ENCODE measurements at regions not wholly inside any gene's neighbourhood (a gene's known extent, or its start where the extent isn't known, plus 50 kb on each side); places are given as distances from the start of the nearest gene placed in this dataset.

- Histone ChIP-seq H3K79me2 (ENCODE audit: control insufficient read depth in 1 of 2, insufficient read depth in 2 of 2, low read length in 2 of 2) (no peaks in the 10 kb centered on the region), H3K23ac (ENCODE audit: insufficient read length) (no peak overlapping the region), H2BK12ac (ENCODE audit: low read depth, low read length) (no peak overlapping the region), H2BK15ac (ENCODE audit: low read length) (no peak overlapping the region), H3K4me3 (ENCODE audit: extremely low read depth in 1 of 4, insufficient read depth in 2 of 4, low read depth in 3 of 4, low read length in 4 of 4) (no peak overlapping the region), H4K5ac (ENCODE audit: insufficient read length, low read depth, low read length) (no peak overlapping the region), H4K8ac (ENCODE audit: extremely low read depth, insufficient read depth, low read length) (no peak overlapping the region), H3K9me3 (ENCODE audit: insufficient read depth in 2 of 2, low read depth in 1 of 2, low read length in 1 of 2) (no peaks in the 10 kb centered on the region), H2AFZ (ENCODE audit: low read length) (no peak overlapping the region), H3K23me2 (ENCODE audit: low read depth, low read length) (no peaks in the 10 kb centered on the region), H3K27ac (ENCODE audit: low read depth, low read length) (no peak overlapping the region), H3K27me3 (replicated peaks in 1 of 4; ENCODE audit: control insufficient read depth in 3 of 4, extremely low read depth in 1 of 4, insufficient read depth in 3 of 4, low read length in 3 of 4) (peaks cover 0 to 3% (median 0%) of the 10 kb centered on the region in 4 experiments; a peak in 1 of 7 replicates), H2AK5ac (ENCODE audit: low read depth, low read length) (no peak overlapping the region), H3K14ac (ENCODE audit: insufficient read length) (no peak overlapping the region), H3K79me1 (ENCODE audit: low read depth, low read length) (no peaks in the 10 kb centered on the region), H3K4me1 (replicated peaks in 1 of 4; ENCODE audit: control insufficient read depth in 3 of 4, insufficient read depth in 4 of 4, low read length in 3 of 4) (peaks cover 0 to 6% (median 2%) of the 10 kb centered on the region in 4 experiments; a peak in 3 of 7 replicates), H3K9ac (replicated peaks in 1 of 4; ENCODE audit: extremely low read depth in 1 of 4, low read depth in 3 of 4, low read length in 3 of 4) (no peak overlapping the region), H3K36me3 (ENCODE audit: control insufficient read depth in 2 of 4, insufficient read depth in 4 of 4, low read length in 3 of 4) (no peaks in the 10 kb centered on the region), H3K4ac (replicated peaks; ENCODE audit: insufficient read length, low read depth, low read length) (no peak overlapping the region), H3K56ac (replicated peaks; ENCODE audit: insufficient read length, low read depth, low read length) (no peak overlapping the region), H3K4me2 (ENCODE audit: insufficient read depth in 1 of 2, low read depth in 2 of 2, low read length in 2 of 2) (no peak overlapping the region), H2BK5ac (ENCODE audit: low read depth, low read length) (no peak overlapping the region), H2BK120ac (replicated peaks; ENCODE audit: low read depth, low read length) (no peak overlapping the region), H4K91ac (replicated peaks; ENCODE audit: insufficient read length, low read length) (no peak overlapping the region), H2BK20ac (ENCODE audit: low read length) (no peak overlapping the region), H4K20me1 (replicated peaks in 1 of 2; ENCODE audit: control insufficient read depth in 1 of 2, insufficient read depth in 2 of 2, low read length in 2 of 2) (no peaks in the 10 kb centered on the region), H3K18ac (ENCODE audit: extremely low read depth, low read length) (no peak overlapping the region)
- 92% methylated on average over 3 of the region's 3 CpGs; no CpG with 5 or more reads in 1 of the 2 experiments for WGBS, 2 experiments (ENCODE audit: extremely low coverage in 1 of 2, insufficient coverage in 1 of 2, insufficient read length in 1 of 2, insufficient replicate concordance in 2 of 2, low coverage in 1 of 2, low lambda C conversion rate in 2 of 2, missing lambda C conversion rate in 1 of 2)
- DNase-seq (ENCODE audit: low read depth in 1 of 2, low spot score in 2 of 2): no peak
- FAIRE-seq: no peak
- CTCF ChIA-PET (ENCODE audit: partially characterized antibody): interaction anchor here (0.6 to 1.2 kb wide), 4 partner anchors 20 to 404 kb away, joined by 3 to 5 read pairs (median 4); no protein-coding TSS in a partner anchor
- POLR2A ChIA-PET (ENCODE audit: partially characterized antibody): no interaction called here
- TF ChIP-seq SP2 (IDR thresholded peaks at IDR 0.05; ENCODE audit: low read length) (no peak), TCF12 (IDR thresholded peaks at IDR 0.05; ENCODE audit: low read depth, low read length) (no peak), RFX5 (IDR thresholded peaks at IDR 0.05; ENCODE audit: borderline replicate concordance, low read depth, low read length) (no peak), YY1 (IDR thresholded peaks at IDR 0.05; ENCODE audit: low read depth, low read length) (no peak), E2F6 (IDR thresholded peaks at IDR 0.05) (no peak)
Measured at GRCh38 chr13:28568286-28568685, 73.4 kb upstream of the FLT1 start.
